ENCODE measurements at regions not wholly inside any gene's neighbourhood (a gene's known extent, or its start where the extent isn't known, plus 50 kb on each side); places are given as distances from the start of the nearest gene placed in this dataset.

DNA sequence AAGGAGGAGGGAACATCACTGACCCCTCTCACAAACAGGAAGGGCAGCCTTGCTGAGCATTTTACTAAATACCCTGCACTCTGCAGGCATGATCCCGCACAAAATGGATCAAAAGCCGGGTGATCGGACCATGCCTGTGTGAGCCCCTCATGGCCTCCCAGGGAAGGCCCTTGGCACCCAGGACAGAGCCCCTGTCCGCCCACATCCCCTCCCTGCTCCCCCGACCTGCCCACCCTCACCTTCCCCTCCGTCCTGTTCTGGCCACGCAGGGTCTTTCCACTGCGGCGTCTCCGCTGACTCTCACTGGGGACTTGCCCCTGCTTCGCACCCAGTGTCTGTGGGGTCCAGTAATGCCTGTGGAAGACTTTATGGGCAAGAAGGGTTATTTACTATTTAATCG, 105.0 kb downstream of the HMX1 start:
- Histone ChIP-seq H3K9me3 (replicated peaks; ENCODE audit: control insufficient read depth, insufficient read depth, low read length) (no peaks in the 10 kb centered on the region), H4K20me1 (ENCODE audit: control insufficient read depth, insufficient read depth) (no peaks in the 10 kb centered on the region), H2AFZ (ENCODE audit: control insufficient read depth, low read depth, low read length) (no peak overlapping the region), H3K27ac (ENCODE audit: control insufficient read depth, insufficient read depth) (no peak overlapping the region), H3K4me3 (no peak overlapping the region), H3K4me2 (ENCODE audit: control insufficient read depth, insufficient read depth) (no peak overlapping the region), H3K9ac (ENCODE audit: control insufficient read depth, insufficient read depth, low read length) (no peak overlapping the region), H3K79me2 (ENCODE audit: control insufficient read depth, insufficient read depth, low read length) (no peaks in the 10 kb centered on the region), H3K4me1 (ENCODE audit: control insufficient read depth, insufficient read depth, low read length) (no peaks in the 10 kb centered on the region), H3K27me3 (replicated peaks in 1 of 2; ENCODE audit: control insufficient read depth in 2 of 2, insufficient read depth in 2 of 2, low read length in 1 of 2) (no peaks in the 10 kb centered on the region), H3K36me3 (ENCODE audit: control insufficient read depth in 2 of 2, insufficient read depth in 2 of 2, low read length in 1 of 2) (no peaks in the 10 kb centered on the region)
- POLR2A ChIA-PET = no interaction called here
- no peak for FAIRE-seq
- SMC1A ChIA-PET (ENCODE audit: uncharacterized antibody, unreplicated experiment) = no interaction called here
- no peak for DNase-seq (ENCODE audit: low read depth, low spot score)
- RAD21 ChIA-PET (ENCODE audit: unreplicated experiment) = no interaction called here
- CTCF ChIA-PET = no interaction called here
- ATAC-seq = no peak
- in situ Hi-C loops (cut with MboI) (no loop called here), intact Hi-C loops (cut with micrococcal nuclease; ENCODE audit: unreplicated experiment) (no loop called here)
- BruUV-seq (replicated peaks) = no TSS peak
- WGBS (ENCODE audit: insufficient coverage, insufficient replicate concordance, low lambda C conversion rate, missing lambda C conversion rate) = 18% methylated on average over 5 of the region's 12 CpGs
- TF ChIP-seq, protein P1, sequence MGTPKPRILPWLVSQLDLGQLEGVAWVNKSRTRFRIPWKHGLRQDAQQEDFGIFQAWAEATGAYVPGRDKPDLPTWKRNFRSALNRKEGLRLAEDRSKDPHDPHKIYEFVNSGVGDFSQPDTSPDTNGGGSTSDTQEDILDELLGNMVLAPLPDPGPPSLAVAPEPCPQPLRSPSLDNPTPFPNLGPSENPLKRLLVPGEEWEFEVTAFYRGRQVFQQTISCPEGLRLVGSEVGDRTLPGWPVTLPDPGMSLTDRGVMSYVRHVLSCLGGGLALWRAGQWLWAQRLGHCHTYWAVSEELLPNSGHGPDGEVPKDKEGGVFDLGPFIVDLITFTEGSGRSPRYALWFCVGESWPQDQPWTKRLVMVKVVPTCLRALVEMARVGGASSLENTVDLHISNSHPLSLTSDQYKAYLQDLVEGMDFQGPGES (IDR thresholded peaks at IDR 0.05) = no peak
- TF ChIP-seq NR2C1 (IDR thresholded peaks at IDR 0.05) (no peak), SMAD1 (IDR thresholded peaks at IDR 0.05; ENCODE audit: low read depth, partially characterized antibody) (no peak), SMC3 (IDR thresholded peaks at IDR 0.05; ENCODE audit: borderline replicate concordance, low read length) (no peak), ASH2L (IDR thresholded peaks at IDR 0.05; ENCODE audit: borderline replicate concordance, low read depth) (no peak), NFYA (IDR thresholded peaks at IDR 0.05; ENCODE audit: borderline replicate concordance, low read depth, low read length) (no peak), BHLHE40 (IDR thresholded peaks at IDR 0.05; ENCODE audit: borderline replicate concordance in 1 of 2, low read depth in 2 of 2, low read length in 1 of 2) (no peak), BACH1 (IDR thresholded peaks at IDR 0.05; ENCODE audit: borderline replicate concordance) (no peak), ZNF24 (IDR thresholded peaks at IDR 0.05) (no peak), RCOR1 (conservative IDR thresholded peaks at IDR 0.05; ENCODE audit: low read depth, low read length) (no peak)
- TF ChIP-seq, protein P2, sequence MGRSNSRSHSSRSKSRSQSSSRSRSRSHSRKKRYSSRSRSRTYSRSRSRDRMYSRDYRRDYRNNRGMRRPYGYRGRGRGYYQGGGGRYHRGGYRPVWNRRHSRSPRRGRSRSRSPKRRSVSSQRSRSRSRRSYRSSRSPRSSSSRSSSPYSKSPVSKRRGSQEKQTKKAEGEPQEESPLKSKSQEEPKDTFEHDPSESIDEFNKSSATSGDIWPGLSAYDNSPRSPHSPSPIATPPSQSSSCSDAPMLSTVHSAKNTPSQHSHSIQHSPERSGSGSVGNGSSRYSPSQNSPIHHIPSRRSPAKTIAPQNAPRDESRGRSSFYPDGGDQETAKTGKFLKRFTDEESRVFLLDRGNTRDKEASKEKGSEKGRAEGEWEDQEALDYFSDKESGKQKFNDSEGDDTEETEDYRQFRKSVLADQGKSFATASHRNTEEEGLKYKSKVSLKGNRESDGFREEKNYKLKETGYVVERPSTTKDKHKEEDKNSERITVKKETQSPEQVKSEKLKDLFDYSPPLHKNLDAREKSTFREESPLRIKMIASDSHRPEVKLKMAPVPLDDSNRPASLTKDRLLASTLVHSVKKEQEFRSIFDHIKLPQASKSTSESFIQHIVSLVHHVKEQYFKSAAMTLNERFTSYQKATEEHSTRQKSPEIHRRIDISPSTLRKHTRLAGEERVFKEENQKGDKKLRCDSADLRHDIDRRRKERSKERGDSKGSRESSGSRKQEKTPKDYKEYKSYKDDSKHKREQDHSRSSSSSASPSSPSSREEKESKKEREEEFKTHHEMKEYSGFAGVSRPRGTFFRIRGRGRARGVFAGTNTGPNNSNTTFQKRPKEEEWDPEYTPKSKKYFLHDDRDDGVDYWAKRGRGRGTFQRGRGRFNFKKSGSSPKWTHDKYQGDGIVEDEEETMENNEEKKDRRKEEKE (IDR thresholded peaks at IDR 0.05) = no peak
- TF ChIP-seq, protein P3, sequence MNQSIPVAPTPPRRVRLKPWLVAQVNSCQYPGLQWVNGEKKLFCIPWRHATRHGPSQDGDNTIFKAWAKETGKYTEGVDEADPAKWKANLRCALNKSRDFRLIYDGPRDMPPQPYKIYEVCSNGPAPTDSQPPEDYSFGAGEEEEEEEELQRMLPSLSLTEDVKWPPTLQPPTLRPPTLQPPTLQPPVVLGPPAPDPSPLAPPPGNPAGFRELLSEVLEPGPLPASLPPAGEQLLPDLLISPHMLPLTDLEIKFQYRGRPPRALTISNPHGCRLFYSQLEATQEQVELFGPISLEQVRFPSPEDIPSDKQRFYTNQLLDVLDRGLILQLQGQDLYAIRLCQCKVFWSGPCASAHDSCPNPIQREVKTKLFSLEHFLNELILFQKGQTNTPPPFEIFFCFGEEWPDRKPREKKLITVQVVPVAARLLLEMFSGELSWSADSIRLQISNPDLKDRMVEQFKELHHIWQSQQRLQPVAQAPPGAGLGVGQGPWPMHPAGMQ (IDR thresholded peaks at IDR 0.05; ENCODE audit: borderline replicate concordance) = no peak
- TF ChIP-seq, protein P4, sequence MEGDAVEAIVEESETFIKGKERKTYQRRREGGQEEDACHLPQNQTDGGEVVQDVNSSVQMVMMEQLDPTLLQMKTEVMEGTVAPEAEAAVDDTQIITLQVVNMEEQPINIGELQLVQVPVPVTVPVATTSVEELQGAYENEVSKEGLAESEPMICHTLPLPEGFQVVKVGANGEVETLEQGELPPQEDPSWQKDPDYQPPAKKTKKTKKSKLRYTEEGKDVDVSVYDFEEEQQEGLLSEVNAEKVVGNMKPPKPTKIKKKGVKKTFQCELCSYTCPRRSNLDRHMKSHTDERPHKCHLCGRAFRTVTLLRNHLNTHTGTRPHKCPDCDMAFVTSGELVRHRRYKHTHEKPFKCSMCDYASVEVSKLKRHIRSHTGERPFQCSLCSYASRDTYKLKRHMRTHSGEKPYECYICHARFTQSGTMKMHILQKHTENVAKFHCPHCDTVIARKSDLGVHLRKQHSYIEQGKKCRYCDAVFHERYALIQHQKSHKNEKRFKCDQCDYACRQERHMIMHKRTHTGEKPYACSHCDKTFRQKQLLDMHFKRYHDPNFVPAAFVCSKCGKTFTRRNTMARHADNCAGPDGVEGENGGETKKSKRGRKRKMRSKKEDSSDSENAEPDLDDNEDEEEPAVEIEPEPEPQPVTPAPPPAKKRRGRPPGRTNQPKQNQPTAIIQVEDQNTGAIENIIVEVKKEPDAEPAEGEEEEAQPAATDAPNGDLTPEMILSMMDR (IDR thresholded peaks at IDR 0.05 in 2 of 3, conservative IDR thresholded peaks at IDR 0.05 in 1 of 3; ENCODE audit: control insufficient read depth in 2 of 3, extremely low read depth in 1 of 3, insufficient read depth in 1 of 3, low read depth in 3 of 3, low read length in 3 of 3) = no peak
- TF ChIP-seq, protein P5, sequence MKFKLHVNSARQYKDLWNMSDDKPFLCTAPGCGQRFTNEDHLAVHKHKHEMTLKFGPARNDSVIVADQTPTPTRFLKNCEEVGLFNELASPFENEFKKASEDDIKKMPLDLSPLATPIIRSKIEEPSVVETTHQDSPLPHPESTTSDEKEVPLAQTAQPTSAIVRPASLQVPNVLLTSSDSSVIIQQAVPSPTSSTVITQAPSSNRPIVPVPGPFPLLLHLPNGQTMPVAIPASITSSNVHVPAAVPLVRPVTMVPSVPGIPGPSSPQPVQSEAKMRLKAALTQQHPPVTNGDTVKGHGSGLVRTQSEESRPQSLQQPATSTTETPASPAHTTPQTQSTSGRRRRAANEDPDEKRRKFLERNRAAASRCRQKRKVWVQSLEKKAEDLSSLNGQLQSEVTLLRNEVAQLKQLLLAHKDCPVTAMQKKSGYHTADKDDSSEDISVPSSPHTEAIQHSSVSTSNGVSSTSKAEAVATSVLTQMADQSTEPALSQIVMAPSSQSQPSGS (IDR thresholded peaks at IDR 0.05; ENCODE audit: low read length) = no peak
